ENCODE measurements at regions not wholly inside any gene's neighbourhood (a gene's known extent, or its start where the extent isn't known, plus 50 kb on each side); places are given as distances from the start of the nearest gene placed in this dataset.

DNA sequence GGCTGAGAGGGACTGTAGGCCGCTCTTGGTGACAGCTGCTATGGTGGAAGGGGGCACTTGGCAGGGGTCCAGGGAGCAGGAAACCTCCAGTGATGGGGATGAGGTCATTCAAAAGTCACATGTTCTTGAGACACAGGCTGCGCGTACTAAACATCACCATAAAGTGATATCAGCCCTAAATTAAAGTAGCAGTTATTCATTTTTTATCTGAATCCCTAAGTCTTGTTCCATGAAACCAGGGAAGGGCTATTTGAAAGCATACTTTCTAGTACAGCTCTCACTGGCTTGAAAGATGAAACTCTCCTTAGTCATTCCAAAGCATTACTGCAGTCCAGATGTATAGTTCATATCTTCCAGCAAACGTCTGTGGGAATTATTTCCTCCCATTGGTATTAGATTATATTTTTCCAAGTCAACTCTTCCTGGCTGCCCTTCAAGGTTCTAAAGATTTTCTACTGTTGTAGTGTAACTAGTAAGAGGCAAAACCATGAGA is 373.1 kb downstream of the CD109 start (continued):
- no peak for TF ChIP-seq FLYWCH1 (CRISPR knock-in tag; IDR thresholded peaks at IDR 0.05)
- TF ChIP-seq, protein P1, sequence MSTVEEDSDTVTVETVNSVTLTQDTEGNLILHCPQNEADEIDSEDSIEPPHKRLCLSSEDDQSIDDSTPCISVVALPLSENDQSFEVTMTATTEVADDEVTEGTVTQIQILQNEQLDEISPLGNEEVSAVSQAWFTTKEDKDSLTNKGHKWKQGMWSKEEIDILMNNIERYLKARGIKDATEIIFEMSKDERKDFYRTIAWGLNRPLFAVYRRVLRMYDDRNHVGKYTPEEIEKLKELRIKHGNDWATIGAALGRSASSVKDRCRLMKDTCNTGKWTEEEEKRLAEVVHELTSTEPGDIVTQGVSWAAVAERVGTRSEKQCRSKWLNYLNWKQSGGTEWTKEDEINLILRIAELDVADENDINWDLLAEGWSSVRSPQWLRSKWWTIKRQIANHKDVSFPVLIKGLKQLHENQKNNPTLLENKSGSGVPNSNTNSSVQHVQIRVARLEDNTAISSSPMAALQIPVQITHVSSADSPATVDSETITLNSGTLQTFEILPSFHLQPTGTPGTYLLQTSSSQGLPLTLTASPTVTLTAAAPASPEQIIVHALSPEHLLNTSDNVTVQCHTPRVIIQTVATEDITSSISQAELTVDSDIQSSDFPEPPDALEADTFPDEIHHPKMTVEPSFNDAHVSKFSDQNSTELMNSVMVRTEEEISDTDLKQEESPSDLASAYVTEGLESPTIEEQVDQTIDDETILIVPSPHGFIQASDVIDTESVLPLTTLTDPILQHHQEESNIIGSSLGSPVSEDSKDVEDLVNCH (CRISPR knock-in tag; IDR thresholded peaks at IDR 0.05) = no peak
- no peak for TF ChIP-seq SMAD3 (CRISPR knock-in tag; IDR thresholded peaks at IDR 0.05)
- no peak for TF ChIP-seq ZNF549 (CRISPR knock-in tag; IDR thresholded peaks at IDR 0.05)
- no peak for TF ChIP-seq DNMT3B (CRISPR knock-in tag; conservative IDR thresholded peaks at IDR 0.05)

DNA sequence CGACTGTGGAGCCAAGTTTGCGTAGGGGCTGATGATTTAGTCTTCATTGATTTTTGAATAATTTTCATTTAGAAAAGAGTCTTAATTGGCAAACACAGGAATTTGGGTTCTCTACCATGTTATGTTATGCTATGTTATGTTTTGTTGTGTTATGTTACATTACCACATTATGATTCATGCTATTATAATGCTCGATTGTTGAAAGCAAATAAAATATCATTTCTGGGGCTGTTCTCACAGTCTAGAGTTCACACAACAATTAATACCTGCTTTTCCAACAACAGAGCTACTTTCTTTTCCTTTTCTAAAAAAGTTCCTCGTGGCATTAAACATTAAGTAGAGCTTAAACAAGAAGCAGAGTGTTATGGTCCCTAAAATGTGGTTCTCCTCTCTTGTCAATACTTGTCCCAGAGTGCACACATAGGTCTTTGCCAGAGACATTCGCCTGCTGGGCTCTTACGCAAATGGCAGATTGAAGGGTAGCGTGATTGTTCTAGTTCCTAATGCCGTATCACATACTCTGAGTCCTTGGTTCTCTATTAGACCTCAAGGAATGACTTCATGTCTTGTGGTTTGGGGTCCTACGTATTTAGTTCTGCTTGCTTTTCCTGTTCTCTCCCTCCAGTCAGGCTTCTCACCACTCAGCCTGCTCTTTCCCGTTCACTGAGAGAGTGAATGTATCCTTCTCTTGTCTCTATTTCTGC is 370.3 kb downstream of the CD109 start:
- Histone ChIP-seq H3K4me2 (ENCODE audit: low read depth, low read length) (no peak overlapping the region), H3K9me3 (ENCODE audit: low read length) (no peaks in the 10 kb centered on the region), H3K36me3 (replicated peaks in 1 of 2; ENCODE audit: control insufficient read depth in 1 of 2, insufficient read depth in 2 of 2, low read length in 2 of 2) (no peaks in the 10 kb centered on the region), H3K4me3 (replicated peaks in 1 of 3; ENCODE audit: insufficient read depth in 1 of 3, low read depth in 2 of 3, low read length in 3 of 3) (no peak overlapping the region), H3K4me1 (ENCODE audit: insufficient read depth, low read length) (no peaks in the 10 kb centered on the region), H2AFZ (ENCODE audit: low read length) (no peak overlapping the region), H3K27ac (ENCODE audit: extremely low read length, insufficient read depth, low read length) (no peak overlapping the region), H4K20me1 (ENCODE audit: insufficient read depth, low read length) (no peaks in the 10 kb centered on the region), H3K9ac (ENCODE audit: insufficient read depth, low read depth, low read length) (no peak overlapping the region), H3K27me3 (ENCODE audit: control insufficient read depth in 1 of 2, insufficient read depth in 2 of 2, low read length in 2 of 2) (no peaks in the 10 kb centered on the region), H3K79me2 (ENCODE audit: insufficient read depth, low read length) (no peaks in the 10 kb centered on the region)
- BruUV-seq (replicated peaks) = no TSS peak
- DNase-seq (ENCODE audit: low spot score) = no peak
- ChIA-PET CTCF (ENCODE audit: low intra/inter-chr PET ratio, low total read pairs) (no interaction called here), POLR2A (no interaction called here)
- no peak for FAIRE-seq
- WGBS (ENCODE audit: low lambda C conversion rate) = 19% methylated on average over 10 of the region's 10 CpGs
- ATAC-seq = no peak
- intact Hi-C loops (cut with micrococcal nuclease; ENCODE audit: unreplicated experiment) (no loop called here), in situ Hi-C loops (cut with HindIII; ENCODE audit: extremely low pct_ligation_motif_present, low pct_unique_long_range_greater_than_20kb) (no loop called here)
- TF ChIP-seq ZNF160 (CRISPR knock-in tag; IDR thresholded peaks at IDR 0.05) (no peak), ZNF557 (CRISPR knock-in tag; IDR thresholded peaks at IDR 0.05) (no peak), RBM39 (IDR thresholded peaks at IDR 0.05; ENCODE audit: low read depth, low read length, poor library complexity, severe bottlenecking) (no peak), ZNF3 (CRISPR knock-in tag; IDR thresholded peaks at IDR 0.05) (no peak), ZNF841 (CRISPR knock-in tag; IDR thresholded peaks at IDR 0.05; ENCODE audit: borderline replicate concordance) (no peak), HNF4G (IDR thresholded peaks at IDR 0.05; ENCODE audit: borderline replicate concordance, low read depth, low read length) (no peak), HNF4G (CRISPR knock-in tag; IDR thresholded peaks at IDR 0.05; ENCODE audit: borderline replicate concordance, low read depth) (no peak)
- TF ChIP-seq, protein P2, sequence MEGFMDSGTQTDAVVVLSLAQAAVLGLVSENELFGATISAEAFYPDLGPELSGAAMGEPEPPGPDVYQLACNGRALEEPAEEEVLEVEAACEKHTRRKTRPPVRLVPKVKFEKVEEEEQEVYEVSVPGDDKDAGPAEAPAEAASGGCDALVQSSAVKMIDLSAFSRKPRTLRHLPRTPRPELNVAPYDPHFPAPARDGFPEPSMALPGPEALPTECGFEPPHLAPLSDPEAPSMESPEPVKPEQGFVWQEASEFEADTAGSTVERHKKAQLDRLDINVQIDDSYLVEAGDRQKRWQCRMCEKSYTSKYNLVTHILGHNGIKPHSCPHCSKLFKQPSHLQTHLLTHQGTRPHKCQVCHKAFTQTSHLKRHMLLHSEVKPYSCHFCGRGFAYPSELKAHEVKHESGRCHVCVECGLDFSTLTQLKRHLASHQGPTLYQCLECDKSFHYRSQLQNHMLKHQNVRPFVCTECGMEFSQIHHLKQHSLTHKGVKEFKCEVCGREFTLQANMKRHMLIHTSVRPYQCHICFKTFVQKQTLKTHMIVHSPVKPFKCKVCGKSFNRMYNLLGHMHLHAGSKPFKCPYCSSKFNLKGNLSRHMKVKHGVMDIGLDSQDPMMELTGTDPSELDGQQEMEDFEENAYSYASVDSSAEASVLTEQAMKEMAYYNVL (CRISPR knock-in tag; IDR thresholded peaks at IDR 0.05; ENCODE audit: borderline replicate concordance) = no peak
- TF ChIP-seq, protein P3, sequence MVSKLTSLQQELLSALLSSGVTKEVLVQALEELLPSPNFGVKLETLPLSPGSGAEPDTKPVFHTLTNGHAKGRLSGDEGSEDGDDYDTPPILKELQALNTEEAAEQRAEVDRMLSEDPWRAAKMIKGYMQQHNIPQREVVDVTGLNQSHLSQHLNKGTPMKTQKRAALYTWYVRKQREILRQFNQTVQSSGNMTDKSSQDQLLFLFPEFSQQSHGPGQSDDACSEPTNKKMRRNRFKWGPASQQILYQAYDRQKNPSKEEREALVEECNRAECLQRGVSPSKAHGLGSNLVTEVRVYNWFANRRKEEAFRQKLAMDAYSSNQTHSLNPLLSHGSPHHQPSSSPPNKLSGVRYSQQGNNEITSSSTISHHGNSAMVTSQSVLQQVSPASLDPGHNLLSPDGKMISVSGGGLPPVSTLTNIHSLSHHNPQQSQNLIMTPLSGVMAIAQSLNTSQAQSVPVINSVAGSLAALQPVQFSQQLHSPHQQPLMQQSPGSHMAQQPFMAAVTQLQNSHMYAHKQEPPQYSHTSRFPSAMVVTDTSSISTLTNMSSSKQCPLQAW (CRISPR knock-in tag; IDR thresholded peaks at IDR 0.05) = no peak
- TF ChIP-seq, protein P4, sequence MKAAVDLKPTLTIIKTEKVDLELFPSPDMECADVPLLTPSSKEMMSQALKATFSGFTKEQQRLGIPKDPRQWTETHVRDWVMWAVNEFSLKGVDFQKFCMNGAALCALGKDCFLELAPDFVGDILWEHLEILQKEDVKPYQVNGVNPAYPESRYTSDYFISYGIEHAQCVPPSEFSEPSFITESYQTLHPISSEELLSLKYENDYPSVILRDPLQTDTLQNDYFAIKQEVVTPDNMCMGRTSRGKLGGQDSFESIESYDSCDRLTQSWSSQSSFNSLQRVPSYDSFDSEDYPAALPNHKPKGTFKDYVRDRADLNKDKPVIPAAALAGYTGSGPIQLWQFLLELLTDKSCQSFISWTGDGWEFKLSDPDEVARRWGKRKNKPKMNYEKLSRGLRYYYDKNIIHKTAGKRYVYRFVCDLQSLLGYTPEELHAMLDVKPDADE (CRISPR knock-in tag; IDR thresholded peaks at IDR 0.05) = no peak

Measured in HepG2 (cell line).